NCI-H2081 treated with DMSO at 0.1 percent for 48 hours (cell line): ENCODE measurements at regions not wholly inside any gene's neighbourhood (a gene's known extent, or its start where the extent isn't known, plus 50 kb on each side); places are given as distances from the start of the nearest gene placed in this dataset.

Experiments used
- DNase-seq: peaks from one replicate; lab custom pipeline; 2025; lab: John Stamatoyannopoulos, UW

DNA sequence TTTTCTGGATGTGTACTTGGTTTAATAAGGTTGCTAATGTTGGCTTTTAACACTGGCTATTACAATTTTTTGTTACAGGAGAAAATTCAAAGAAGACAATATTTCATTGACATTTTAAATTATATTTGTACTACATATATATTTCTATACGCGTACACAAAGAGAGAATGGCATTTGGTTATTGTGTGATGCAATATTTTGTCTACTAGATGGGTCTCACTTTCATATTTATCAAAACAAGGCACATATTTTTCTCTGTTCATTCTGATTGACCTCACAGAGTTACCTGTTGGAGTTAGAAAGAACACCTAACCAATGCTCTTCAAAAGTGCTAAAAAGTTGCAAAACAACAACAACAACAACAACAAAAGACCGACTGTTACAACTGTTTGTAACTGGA is 50.2 kb upstream of the VGLL3 start:
- no peak for DNase-seq
